ENCODE measurements at regions not wholly inside any gene's neighbourhood (a gene's known extent, or its start where the extent isn't known, plus 50 kb on each side); places are given as distances from the start of the nearest gene placed in this dataset.
"Not testable (repeated sequence)": the region's sequence is repeated elsewhere in the genome, so short reads cannot be mapped to it uniquely, and the experiment has no call there.

- DNase-seq (ENCODE audit: low spot score) = no peak
These were observed 615.1 kb upstream of the SGCD start for GRCh38 chr5:155711882-155712281.

GRCh38 chr5:155714435-155714834 lies 612.5 kb upstream of the SGCD start:
- not testable (repeated sequence) for DNase-seq (ENCODE audit: low spot score)

GRCh38 chr5:155726267-155726666 lies 600.7 kb upstream of the SGCD start:
- DNase-seq (ENCODE audit: low spot score) = no peak

DNA sequence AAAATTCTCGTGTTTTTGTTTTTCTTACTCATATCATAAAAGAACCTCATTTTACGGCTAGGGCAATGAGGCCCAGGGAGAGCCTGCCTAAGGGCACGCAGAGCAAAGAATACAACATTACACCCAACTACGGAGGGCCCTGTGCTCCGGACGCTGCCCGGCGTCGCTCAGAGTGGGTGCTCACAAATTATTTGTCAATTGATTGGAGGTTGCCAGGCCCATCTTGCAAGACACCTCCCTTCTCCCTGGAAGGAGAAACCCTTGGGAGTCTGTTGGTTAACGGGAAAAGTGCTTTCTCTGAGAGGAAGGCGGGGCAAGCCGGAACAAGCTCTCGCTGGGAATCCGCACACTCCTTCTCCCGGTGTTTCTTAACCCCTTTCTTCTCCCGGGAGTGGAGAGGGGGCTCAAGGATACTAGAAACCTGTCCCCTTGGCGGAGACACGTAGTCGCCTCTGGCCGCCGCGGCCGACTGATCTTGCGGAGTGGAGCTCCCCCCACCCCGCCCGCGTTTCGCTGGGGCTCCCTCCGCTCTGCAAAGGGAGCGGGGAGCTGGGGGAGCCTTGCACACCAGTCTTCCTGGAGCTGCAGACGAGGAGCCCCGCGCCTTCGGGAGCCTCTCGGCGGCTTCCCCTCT lies 599.3 kb upstream of the SGCD start:
- no peak for DNase-seq (ENCODE audit: low spot score)

GRCh38 chr5:155728146-155728856 lies 598.7 kb upstream of the SGCD start:
- no peak for DNase-seq (ENCODE audit: low spot score)

GRCh38 chr5:155728857-155729683 lies 597.9 kb upstream of the SGCD start:
- no peak for DNase-seq (ENCODE audit: low spot score)

- DNase-seq (ENCODE audit: low spot score) = no peak
These were observed 597.3 kb upstream of the SGCD start for GRCh38 chr5:155729684-155730059.

DNA sequence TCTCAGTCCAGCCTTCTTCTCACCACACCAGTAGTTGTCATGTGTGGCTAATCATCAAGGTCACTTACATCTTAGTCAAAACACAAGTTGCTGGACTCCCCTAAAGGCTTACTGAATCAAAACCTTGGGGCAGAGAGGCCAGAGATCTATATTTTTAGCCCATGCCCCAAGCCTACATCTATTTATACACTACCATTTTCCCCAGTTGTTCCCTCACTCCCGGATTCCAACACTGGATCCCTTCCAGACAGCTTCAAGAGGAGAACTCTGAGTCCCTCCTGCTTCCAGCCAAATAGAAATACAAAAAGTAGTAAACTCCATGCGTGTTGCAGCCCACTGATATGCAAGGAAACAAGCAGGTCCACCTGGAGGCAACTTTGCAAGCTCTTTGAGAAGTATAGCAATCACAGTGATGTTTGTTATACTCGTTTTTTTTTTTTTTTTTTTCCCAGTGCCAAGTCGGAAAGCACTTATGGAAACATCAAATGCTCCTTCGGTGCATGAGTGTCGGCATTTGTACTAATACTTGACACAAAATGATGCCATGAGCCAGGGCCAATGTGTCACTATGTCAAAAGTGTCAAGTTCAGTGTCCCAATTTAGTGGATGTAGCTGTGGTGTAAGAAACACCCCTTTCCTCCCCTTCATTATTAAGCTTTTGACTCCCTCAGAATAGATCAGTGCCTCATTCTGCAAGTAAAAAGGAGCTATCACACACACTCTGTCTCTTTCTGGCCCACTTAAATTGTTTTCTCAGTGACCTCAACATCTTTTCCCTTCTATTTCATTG lies 594.2 kb upstream of the SGCD start:
- DNase-seq (ENCODE audit: low spot score) = no peak

GRCh38 chr5:155733935-155734334 lies 593.0 kb upstream of the SGCD start:
- no peak for DNase-seq (ENCODE audit: low spot score)

- no peak for DNase-seq (ENCODE audit: low spot score)
These were observed 591.6 kb upstream of the SGCD start for GRCh38 chr5:155735388-155735787.

DNA sequence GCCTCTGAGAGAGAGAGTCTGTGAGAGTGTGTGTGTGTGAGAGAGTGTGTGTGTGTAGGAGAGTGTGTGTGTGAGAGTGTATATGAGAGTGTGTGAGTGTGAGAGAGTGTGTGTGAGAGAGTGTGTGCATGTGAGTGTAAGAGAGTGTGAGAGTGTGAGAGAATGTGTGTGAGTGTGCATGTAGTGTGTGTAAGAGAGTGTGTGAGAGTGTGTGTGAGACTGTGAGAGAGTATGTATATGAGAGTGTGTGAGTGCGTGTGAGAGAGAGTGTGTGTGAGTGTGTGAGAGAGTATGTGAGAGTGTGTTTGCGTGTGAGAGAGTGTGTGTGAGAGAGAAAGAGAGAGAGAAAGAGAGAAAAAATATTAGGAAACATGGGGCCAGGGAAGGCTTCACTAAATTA lies 588.3 kb upstream of the SGCD start:
- no peak for DNase-seq (ENCODE audit: low spot score)

GRCh38 chr5:155746367-155747038 lies 580.5 kb upstream of the SGCD start:
- no peak for DNase-seq (ENCODE audit: low spot score)

GRCh38 chr5:155750101-155750500 lies 576.9 kb upstream of the SGCD start:
- no peak for DNase-seq (ENCODE audit: low spot score)

DNA sequence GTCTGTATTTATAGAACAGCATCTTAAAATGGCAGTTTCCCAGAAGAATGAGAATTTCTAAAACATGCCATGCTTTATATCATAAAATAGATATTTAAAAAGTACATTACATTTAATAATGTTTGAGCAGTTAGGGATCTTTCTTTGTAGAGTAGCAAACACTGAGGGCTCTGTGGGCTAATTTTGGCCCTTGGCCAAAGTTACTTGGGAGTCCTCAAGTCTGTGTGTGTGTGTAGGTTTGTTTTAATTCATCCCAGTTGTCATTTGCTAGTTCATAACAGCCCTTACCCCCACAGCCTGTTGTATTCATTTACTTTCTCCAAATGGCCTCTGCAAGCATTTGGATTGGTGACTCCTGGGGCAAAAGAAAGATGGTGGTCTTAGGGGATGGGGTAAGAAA lies 576.4 kb upstream of the SGCD start:
- DNase-seq (ENCODE audit: low spot score) = no peak

GRCh38 chr5:155753943-155754581 lies 572.9 kb upstream of the SGCD start:
- DNase-seq (ENCODE audit: low spot score) = no peak

- DNase-seq (ENCODE audit: low spot score) = no peak
These were observed 567.7 kb upstream of the SGCD start for GRCh38 chr5:155759252-155759651.

GRCh38 chr5:155759984-155760383 lies 567.0 kb upstream of the SGCD start:
- DNase-seq (ENCODE audit: low spot score) = no peak

GRCh38 chr5:155761502-155761901 lies 565.5 kb upstream of the SGCD start:
- no peak for DNase-seq (ENCODE audit: low spot score)

DNA sequence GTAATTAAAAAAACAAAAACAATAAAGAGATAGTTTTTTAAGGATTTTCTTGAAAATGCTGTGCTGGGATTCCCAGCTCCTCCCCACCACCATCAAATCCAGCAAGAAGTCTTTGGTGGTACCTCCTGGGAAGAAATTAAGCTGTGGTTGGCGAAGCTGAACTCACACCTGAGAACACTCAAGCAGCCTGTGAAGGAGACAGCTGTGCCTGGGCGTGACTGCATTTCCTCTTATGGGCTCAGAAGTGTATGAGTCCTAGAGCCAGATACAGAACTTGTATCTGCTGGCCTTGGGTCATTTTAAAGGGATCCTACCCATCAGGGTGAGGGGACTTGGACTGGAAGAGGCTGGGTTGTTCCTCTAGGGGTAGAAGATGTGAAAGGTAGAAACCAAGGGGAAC lies 561.2 kb upstream of the SGCD start:
- no peak for DNase-seq (ENCODE audit: low spot score)

- DNase-seq (ENCODE audit: low spot score) = no peak
These were observed 559.5 kb upstream of the SGCD start for GRCh38 chr5:155767470-155767869.

- DNase-seq (ENCODE audit: low spot score) = no peak
These were observed 558.6 kb upstream of the SGCD start for GRCh38 chr5:155768332-155768731.
